C4-2B (cell line): ENCODE measurements at regions not wholly inside any gene's neighbourhood (a gene's known extent, or its start where the extent isn't known, plus 50 kb on each side); places are given as distances from the start of the nearest gene placed in this dataset.

ENCODE experiments used
- CTCF ChIP-seq: fragments of 450-650 bp; conservative IDR thresholded peaks from 2 replicates; pipeline ENCODE4 v1.5.1; 2017; ENCODE audit warnings: mild to moderate bottlenecking
- ZFX ChIP-seq: fragments of 450-650 bp; IDR thresholded peaks from 2 replicates; pipeline ENCODE4 v1.6.1; 2017

GRCh38 chr3:66606868-66607267 is 106.0 kb upstream of the LRIG1 start:
- TF ChIP-seq CTCF (no peak), ZFX (no peak)
